ENCODE measurements at regions not wholly inside any gene's neighbourhood (a gene's known extent, or its start where the extent isn't known, plus 50 kb on each side); places are given as distances from the start of the nearest gene placed in this dataset.
"Not testable (repeated sequence)": the region's sequence is repeated elsewhere in the genome, so short reads cannot be mapped to it uniquely, and the experiment has no call there.

DNA sequence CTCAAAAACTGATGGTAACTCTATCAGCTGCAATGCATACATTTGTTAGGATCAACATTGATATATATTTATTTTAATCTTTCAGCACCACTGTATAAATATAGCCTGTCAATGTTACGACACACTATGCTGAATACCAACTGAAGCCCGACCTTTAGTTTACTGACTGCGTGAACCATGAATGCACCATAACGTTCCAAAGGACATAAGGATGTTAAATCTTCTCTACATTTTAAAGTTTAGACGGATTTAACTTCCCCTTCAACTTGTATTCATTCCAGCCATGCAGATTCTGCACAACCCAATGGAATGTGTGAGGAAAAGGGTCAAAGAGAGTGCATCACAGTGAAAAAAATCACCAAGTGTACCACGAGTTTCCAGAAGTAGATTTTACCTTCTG, 489.5 kb downstream of the IRS1 start:
- DNase-seq: no peak

DNA sequence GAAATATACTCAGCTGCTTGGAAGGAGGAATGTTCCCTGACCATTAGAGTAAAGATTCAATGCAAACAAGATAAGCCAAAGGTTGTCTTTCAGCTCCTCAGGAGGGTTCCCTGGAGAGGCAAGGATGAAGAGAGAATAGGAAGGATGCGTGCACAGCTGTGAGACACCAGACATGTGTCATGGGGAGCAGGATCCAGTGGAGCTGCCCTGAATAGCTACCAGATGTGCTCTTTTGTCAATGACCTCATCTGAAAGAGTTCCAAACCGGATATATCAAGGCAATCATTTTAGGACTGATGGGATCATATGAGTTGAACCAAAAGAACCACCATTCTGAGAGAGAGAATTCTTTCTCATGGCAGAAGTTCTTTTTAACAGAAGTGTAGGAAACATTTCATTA, 490.6 kb downstream of the IRS1 start:
- no peak for DNase-seq

DNA sequence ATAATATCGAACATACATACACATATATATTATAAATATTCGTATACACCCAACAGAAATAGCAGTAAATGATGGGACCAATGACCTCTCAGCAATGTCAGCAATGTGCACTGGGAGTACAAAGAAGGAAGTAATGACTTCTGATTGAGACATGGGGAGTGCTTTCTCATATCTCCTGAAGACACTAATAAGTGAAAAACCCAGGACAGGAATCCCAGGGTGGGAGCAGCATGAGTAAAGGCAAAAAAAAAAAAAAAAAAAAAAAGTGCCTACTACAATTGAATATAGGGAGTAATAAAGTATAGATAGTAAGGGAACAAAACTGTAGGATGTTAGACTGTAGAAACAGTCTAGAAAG, 491.3 kb downstream of the IRS1 start:
- DNase-seq: no peak

DNA sequence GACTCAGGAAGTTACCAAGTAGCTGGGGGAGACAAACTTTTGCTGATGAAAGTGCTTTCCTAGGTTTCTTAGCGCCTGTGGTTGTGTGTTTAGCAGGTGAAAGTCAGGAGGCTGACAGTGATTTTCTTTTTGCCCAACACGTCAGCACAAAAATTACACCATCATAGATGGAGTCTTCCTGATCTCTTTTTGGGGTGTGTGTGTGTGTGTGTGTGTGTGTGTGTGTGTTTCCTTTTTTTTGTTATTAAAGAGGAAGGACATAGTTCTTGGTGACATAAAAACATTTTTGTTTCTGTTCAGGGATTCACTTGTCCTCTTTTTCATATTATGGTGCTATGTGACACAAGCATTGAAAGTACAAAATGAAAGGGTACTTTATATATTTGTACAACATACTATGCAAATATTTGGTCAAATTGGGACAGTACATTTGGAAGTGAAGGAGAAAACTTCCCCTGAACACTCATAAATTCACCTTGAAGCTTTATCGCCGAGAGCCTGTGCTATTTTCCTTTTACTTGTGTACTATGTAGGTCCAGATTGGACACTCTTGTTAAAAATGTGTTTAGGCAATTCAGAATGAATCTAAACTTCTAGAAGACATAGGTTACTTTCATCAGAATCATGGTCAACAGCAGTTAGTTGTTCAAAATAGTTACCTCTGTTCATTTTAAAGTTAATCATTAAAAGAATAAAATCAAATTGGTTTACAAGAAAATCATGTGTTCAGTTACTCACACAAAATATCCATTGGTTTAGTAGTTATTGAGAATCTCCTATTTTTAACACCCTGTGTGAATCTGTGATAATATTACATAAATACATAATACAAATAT, 491.9 kb downstream of the IRS1 start:
- peak in 1 of 2 donors; percentile 15 for DNase-seq

DNA sequence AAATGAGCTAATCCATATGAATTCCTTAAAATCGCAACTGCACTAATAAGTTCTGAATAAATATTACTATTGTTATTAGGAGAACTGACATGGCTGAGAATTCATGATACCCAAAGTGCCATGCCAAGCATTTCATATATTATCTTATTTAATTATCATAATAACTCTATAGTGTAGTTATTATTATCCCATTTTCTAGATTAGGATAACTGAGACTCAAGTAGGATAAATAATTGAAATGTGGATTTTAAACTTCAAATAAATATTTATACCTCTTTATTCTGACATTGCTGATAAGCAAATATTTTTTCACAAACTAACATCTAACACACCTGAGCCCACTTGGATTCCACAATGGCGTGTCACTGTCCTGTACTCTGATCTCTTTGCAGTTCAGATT, 492.7 kb downstream of the IRS1 start:
- no peak for DNase-seq

DNA sequence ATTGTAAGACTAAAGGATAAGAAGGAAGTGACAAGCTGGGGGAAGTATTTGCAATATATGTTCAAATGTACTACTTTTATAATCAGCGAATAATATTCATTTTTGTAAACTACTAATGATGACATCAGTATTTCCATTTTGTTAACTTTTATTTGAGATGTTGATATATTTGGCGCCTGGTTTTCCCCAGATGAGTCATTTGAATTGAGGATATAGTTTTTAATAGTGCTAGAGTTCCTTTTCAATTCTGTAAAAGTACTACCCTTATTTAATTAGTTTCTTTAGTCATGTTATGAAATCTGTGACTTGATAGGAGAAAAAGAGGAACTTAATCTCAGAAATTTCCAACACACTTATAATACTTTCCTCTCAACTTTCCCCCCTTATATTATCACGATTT, 495.3 kb downstream of the IRS1 start:
- peak in 1 of 2 donors; percentile 8 for DNase-seq

DNA sequence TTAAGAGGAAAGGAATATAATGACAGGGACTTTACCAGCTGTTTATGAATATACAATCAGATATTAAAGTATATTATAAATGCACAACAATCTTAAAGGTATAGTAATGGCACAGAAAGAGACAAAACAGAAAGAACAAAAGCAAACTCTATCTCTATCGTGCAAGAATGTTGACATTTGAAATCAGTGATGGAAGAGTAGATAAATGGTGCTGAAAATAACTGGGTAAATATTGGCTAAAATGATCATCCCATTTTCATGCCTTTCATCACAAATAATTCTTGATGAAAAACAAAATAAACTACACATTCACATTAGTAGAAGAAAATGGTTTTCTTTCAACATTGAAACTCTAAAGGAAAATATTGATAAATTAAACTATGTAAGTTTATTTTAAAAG, 495.9 kb downstream of the IRS1 start:
- DNase-seq: no peak

DNA sequence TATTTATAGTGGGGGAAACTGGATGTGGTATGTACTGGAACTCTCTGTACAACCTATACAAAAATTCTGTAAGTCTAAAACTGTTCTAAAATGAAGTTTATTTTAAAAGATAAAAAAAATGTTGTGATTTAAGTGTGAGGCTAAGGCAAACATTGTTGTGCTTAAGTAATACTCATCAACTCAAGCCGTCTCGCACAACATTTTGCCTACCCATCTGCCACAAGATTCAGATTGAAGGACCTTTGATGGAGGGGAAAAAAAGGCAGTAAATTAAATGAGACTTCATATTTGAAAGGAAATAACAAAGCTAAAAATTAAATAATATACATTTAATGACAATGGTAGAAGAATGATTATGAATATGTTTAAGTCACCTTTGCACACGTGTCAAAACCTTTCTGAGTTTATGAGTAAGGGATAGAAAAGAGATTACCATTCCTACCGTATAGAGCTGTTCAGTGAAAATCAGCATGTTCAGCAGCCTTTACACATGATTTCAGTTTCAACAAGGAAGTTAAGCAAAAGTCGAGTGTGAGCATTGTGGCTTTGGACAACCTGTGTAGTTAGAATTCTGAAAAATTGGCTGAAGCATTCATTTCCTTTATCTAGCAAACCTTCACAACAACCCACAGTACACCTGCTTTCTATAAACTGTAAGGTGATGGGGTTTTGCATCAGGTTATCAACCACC, 499.3 kb downstream of the IRS1 start:
- no peak for DNase-seq

DNA sequence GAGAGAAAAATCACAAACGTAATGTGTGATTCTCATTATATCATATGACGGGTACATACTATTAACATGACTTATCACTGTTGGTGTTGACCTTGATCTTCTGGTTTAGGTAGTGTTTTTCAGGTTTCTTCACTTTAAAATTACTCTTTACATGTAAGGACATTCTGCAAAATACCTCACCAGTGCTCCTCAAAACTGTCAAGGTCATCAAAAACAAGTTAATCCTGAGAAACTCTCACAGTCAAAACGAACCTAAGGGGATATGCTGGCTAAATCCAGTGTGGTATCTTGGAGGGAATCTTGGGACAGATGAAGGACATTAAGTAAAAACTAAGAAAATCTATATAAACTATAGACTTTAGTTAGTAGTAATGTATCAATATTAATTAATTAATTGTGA, 499.8 kb downstream of the IRS1 start:
- no peak for DNase-seq

DNA sequence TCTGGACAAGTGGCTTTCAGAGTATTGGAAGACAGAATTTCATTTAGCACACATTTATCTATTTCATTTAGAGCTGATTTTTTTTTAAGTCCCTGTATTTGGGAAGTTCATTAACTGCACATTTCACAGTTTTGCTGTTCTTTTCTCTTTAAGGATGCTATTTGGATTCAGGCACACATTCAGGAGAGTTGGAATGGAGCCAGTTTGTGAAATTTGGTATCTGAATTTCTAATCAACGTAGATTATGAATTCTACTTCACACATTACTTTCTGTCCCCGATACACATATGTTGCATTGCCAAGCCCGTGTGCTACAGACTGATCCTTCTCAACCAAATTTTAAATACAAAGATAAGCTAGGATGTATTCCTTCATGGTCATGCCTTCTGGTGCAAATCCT, 503.9 kb downstream of the IRS1 start:
- no peak for DNase-seq

DNA sequence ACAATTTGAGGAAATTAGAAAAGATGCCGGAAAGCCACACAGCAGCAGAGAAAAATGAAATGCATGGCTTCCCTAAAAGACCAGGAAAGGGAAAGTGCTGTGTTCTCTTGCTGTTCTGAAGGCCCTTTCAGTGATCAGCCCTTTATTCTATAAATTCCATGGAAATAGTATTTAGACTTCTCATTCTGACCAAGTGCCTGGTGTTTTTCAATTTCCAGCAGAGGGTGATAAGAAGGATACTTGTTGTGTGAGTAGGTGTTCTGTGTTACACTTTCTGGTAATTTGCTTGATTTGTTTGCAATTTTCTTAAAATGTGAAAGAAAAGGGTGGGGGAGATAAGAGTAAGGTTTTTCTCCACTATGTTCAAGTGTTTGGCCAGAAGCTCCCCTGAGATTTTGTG, 504.5 kb downstream of the IRS1 start:
- DNase-seq: no peak

DNA sequence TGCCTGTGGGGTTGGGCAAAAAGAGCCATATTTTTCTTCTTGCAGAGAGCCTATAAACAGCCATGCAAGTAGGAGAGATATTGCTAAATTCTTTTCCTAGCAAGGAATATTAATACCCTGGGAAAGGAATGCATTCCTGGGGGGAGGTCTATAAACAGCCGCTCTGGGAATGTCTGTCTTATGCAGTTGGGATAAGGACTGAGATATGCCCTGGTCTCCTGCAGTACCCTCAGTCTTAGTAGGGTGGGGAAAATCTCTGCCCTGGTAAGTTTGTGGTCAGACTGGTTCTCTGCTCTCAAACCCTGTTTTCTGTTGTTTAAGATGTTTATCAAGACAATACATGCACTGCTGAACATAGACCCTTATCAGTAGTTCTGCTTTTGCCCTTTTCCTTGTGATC, 508.3 kb downstream of the IRS1 start:
- not testable (repeated sequence) for DNase-seq

DNA sequence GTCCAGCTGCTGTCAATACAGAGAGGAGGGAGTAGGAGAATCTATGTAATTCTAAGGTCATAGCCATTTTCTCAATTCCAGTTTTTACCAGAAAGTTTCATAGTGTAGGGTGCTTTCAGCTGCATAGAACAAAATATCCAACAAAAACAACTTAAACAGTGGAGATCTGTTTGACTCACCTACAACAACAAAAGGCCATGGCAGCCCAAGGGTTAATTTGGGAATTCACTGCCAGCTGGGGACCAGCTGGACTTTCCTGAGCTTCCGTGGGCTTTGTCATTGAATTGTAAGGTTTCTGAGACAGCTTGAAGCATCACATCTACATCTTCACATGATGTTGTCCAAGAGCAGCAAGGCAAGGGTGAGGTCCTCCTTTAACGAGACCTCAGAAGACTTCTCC, 512.7 kb downstream of the IRS1 start:
- DNase-seq: no peak

DNA sequence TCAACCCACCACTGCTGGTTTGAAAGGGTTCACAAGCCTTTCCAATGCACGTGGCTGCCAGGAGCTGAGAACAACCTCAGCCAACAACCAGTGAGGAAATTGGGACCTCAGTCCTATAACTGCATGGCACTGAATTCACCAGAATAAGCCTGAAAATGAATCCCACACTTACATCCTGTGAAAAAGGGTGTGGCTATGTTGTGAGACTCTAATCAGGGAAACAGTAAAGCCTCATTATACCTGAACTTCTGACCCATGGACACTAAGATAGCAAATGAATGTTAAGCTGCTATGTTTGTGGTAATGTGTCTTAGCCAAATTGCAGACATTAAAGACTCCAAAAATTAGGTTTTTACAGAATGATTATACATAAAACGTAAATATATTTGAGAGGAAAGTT, 515.8 kb downstream of the IRS1 start:
- DNase-seq: no peak

DNA sequence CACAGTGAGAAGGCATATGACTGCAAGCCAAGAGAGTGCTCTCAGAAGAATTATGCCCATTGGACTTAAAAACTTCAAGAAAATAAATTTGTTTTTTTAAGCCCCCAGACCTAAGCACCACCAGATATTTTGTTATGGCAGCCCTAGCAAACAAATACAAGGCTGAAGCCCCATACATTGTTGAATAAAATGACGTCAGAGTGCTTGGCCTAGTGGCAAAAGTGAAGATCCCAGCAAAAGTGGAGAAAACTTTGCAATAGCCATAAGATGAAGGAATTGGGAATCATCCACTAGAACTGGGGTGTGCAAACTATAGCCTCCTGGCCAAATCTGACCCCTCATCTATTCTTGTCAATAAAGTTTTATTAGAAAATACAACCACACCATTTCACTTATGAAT, 517.5 kb downstream of the IRS1 start:
- DNase-seq: no peak

DNA sequence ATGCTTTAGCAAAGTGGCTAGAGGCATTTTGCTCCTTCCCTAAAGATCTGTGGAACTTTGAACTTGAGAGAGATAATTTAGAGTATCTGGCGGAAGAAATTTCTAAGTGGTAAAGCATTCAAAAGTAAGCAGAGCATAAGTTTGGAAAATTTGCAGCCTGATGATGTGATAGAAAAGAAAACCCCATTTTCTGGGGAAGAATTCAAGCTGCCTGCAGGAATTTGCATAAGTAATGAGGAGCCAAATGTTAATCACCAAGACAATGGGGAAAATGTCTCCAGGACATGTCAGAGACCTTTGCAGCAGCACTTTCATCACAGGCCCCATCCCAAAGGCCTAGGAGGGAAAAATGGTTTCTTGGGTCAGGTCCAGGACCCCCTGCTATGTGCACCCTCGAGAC, 519.5 kb downstream of the IRS1 start:
- DNase-seq: not testable (repeated sequence)

DNA sequence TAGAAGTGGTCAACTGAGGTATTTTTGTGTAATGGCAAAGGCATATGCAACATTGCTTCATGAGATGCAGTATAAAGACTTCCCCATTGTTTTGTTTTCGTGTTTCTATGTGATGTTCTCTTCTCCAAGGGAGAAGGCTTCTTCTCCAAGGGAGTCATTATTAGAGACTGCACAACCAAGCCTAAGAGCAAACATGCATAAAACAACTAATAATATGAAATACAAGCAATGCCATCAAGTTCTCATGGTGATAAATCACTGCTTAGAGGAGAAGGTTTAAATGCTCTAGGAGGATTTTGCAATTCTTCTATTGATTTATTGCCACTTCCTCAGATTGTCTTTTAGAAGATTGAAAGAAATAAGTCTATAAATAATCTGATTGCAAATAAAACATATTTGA, 524.4 kb downstream of the IRS1 start:
- DNase-seq: no peak

DNA sequence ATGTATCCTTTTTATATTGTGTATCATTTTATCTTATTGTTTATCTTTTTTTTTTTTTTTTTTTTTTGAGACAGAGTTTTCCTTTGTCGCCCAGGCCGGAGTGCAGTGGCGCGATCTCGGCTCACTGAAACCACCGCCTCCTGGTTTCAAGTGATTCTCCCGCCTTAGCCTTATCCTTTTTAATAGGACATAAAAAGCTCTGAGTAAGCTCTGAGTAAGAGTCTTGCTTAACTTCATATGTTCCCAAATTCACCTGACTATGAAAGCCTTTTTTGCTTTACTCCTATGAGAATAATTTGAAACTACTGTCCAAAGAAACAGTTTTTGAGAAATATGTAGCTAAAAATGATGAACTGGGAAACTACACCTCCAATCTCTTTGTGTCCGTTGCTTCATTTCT, 525.5 kb downstream of the IRS1 start:
- DNase-seq: no peak

DNA sequence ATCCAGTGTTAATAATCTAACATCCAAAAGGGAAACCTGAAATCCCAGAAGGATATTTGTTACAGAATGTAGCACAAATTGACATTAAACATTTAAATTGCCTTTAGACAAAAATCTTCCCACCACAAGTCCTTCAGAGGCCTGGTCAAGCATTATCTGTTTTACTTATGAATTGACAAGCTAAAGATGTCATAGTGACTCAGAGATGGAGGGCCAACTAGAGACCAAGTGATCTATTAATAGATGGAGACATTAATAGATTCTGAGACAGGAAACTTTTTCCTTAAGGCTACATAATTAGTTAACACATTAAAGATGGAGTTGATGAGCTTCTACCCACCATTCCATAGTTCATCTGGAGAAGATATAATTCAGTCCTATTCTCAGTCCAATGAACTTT, 526.2 kb downstream of the IRS1 start:
- DNase-seq: no peak

DNA sequence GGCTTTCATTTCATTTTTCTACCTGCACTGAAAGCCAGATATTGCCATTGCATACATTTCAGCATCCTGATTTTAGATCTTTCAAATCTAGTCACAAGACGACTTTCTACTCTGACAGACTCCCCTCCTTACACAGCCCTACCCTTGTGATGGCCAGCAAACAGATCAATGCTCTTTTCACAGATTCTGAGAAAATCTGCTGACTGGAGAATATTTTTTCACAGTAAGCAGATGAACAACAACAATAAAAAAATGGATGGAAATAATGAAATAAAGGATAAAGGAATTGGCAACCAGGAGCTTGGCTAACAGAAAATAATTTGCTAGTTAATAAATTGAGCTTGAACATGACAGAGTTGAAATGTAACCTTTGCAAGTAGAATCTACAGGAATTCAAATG, 527.2 kb downstream of the IRS1 start:
- DNase-seq: no peak

DNA sequence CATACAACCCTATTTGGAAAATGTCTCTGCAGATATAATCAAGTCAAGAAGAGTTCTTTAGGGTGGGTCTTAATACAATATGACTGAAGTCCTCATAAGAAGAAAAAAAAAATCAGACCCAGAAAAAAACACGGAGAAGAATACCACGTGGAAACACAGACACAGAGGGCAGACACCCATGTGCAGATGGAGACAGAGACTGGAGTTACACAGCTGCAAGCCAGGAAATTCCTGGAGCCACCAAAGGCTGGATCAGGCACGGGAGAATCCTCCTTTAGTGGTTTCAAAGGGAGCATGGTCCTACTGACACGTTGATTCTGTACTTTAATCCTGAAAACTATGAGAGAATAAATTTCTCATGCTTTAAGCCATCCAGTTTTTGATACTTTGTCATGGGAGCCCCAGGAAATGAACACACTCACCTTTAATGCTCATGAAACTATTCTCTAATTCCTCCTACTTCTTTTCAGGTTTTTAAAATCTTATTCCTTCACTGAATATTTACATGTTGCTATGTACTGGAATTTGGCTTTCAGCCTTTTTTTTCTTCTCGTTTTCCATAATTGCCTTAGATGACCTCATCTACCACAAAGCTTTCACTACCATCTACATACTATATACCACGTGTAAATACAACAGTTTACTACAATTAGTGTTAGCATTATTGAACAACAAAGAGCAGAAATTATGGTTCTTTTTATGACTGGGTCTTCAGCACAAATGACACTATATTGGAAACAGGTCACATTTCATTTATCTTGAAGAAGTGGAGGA, 529.1 kb downstream of the IRS1 start:
- DNase-seq: no peak

DNA sequence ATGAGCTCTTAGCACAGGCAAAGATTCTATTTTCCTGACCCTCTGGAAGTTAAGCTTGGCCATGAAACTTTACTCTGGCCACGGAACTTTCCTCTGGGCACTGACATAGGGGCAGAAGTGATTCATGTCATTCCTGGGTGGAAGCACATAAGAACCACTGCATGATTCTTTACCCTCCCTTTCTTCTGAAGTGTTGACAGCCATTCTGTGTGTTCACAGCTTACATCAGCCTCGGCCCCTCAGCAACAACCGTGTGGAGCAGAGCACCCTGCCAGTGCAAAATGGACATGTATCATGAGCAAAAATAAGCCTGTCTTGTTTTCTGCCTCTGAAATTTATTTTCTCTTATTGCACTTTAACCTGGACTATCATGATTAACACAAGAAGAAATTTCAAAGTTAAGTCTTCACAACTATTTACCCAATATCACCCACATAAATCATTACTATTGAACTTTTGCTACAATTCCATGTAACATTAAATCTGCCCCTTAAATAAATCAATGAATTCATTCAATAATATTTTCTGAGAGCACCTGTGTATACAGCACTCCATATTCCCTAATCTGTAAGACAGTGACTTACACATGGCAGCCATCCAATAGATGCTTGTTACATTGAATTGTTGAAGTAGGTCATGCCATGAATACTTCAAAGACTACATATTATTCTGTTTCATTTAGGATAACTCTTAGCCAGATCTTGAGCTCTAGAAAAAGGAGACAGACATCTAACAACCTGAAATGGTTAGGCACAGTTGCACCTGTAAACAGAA, 531.9 kb downstream of the IRS1 start:
- DNase-seq: no peak

DNA sequence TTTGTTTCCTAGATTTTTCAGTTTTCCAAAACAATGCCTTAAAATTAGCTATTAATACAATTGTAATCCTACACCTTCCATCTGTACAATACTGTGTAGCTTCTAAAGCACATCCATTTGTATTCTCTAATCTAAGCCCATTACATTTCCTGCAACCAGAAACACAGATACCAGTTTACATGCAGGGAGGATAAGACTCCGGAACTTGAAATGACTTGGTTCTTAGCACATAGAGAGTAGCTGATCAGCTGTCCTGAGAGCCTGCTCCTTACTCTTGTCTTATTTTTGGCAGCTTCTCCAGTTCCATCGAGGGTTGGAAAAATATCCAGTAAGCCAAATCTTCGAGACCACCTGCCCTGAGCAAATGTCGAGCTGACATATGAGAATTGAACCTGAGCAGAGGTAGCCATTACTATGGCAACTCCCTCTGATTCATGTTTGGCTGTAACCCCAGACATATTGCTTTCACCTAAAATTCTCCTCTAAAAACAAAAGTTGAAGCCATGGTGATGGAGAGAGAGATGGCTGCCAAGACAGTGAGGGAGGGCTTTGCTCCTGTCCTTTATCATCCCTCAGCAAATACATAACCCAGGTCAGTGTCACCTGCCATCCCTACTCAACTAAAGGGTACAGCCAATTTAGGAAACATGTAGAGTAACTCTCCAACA, 542.8 kb downstream of the IRS1 start:
- no peak for DNase-seq

Data from CD4-positive, alpha-beta T cell treated with Interleukin-4 for 1 hour (primary cell).